NB4 (cell line): ENCODE measurements at regions not wholly inside any gene's neighbourhood (a gene's known extent, or its start where the extent isn't known, plus 50 kb on each side); places are given as distances from the start of the nearest gene placed in this dataset.
"Not testable (repeated sequence)": the region's sequence is repeated elsewhere in the genome, so short reads cannot be mapped to it uniquely, and the experiment has no call there.

Source experiments
- CTCF ChIP-seq: IDR thresholded peaks from one replicate; pipeline ENCODE4 v1.5.1; 2012; ENCODE audit warnings: low read depth, low read length
- MAX ChIP-seq: IDR thresholded peaks from 2 replicates; pipeline ENCODE4 v1.6.1; 2011; ENCODE audit warnings: low read depth, low read length
- POLR2A ChIP-seq: IDR thresholded peaks from 2 replicates; pipeline ENCODE4 v1.6.1; 2011; ENCODE audit warnings: mild to moderate bottlenecking; ENCODE audit not compliant: insufficient read length; ENCODE audit errors: extremely low read depth

GRCh38 chr17:70953140-70953539, 783.8 kb downstream of the KCNJ2 start:
- not testable (repeated sequence) for TF ChIP-seq CTCF, POLR2A, MAX
